Limb (tissue), 2 donors: ENCODE measurements at regions not wholly inside any gene's neighbourhood (a gene's known extent, or its start where the extent isn't known, plus 50 kb on each side); places are given as distances from the start of the nearest gene placed in this dataset.
"Not testable (repeated sequence)": the region's sequence is repeated elsewhere in the genome, so short reads cannot be mapped to it uniquely, and the experiment has no call there.

Source experiments
- DNase-seq, 2 donors: peaks; one replicate each; pipeline ENCODE4 v3.0.0-alpha.2; 2016; ENCODE audit errors: extremely low spot score in 2 of 2

DNA sequence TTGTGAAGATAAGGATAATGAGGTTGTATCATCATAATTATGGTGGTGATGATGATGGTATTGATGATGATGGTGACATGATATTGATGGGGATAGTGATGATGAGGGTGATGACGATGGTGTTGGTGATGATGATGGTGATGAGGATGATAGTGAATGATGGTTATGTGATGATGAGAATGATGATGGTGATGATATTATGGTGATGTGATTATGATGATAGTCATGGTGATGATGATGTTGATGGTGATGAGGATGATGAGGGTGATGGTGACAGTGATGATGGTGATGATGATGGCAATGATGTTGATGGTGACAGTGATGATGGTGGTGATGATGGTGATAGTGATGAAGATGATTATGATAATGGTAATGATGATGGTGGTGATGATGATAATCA, 299.9 kb upstream of the ADARB2 start:
- DNase-seq, result no peak

DNA sequence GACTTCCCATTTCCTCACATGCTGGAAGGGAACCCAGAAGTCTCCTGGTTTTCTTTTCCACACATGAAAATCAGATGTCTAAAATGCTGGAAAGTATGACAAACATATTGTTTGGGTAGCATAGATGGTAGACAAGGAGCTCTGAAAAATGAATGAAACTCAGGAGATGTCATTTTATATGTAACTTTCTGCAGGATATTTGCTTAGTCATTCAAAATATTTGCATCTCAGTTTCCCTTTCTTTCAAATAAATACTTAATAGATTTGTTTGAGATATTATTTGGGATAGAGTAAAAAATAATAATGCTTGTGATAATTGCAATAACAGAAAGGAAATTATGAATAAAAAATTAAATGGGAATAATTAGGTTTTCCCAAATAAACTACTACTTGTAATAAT, 298.9 kb upstream of the ADARB2 start:
- DNase-seq, result no peak

DNA sequence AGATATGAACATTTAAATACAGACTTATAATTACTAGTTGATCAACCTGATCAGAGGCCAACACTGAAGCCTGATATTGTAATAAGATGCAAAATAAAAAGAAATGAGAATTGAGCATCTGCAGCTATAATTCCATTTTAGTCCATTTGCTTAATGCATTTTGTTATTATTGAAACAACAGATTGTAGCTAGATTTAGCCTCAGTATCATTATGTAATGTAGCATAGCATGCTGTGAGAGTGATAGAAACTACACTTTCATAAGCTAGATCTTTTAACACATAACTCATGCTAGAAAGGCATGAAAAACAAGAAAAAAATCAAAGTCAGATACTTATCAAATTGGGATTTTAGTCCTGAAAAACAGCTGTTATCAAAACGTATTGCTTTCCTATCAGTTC, 292.7 kb upstream of the ADARB2 start:
- DNase-seq, result no peak

DNA sequence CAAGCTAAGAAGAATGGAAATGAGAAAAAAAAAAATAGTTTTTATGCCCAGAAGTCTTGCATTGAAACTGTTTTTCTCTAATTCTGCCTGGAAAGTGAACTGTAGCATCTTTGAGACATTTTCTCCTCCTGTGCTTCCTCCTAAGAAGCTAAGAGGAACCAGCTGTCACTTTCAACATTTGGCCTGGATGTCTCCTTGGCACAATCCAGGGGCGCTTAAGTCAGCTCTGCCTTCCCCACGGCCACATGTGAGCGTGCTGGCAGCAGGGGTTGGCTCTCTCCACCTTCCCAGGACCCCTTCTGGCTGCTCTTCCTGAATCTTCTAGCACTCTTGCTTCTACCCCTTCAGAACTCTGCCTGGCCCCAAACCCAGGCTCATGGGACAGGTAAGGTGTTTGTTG, 289.6 kb upstream of the ADARB2 start:
- DNase-seq, result no peak

DNA sequence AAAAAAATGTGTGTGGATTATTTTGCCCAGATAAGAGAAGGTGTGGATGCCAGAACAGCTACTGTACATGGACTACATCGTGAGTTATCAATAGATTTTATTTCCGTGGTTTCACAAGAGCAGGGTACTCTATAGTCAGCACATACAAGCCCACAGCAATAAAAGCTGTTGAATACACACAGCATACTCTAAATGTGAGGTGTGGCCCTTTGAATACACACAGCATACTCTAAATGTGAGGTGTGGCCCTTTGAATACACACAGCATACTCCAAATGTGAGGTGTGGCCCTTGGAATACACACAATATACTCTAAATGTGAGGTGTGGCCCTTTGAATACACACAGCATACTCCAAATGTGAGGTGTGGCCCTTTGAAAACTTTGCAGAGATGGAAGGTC, 287.4 kb upstream of the ADARB2 start:
- not testable (repeated sequence) for DNase-seq

DNA sequence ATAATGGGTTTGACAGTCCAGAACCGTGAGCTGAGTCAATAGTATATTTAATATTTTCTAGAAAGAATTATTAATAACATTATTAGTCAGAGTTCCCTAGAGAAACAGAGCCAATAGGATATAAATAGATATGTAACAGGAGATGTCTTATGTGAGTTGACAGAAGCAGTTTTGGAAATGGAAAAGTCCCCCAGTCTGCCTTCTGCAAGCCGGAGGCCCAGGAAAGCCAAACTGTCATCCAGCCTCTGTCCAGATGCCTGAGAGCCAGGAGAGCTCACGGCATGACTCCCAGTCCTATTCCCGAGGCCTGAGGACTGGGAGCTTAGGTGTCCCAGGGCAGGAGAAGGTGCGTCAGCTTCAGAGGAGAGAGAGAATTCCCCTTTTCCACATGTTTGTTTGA, 286.4 kb upstream of the ADARB2 start:
- DNase-seq, result no peak

DNA sequence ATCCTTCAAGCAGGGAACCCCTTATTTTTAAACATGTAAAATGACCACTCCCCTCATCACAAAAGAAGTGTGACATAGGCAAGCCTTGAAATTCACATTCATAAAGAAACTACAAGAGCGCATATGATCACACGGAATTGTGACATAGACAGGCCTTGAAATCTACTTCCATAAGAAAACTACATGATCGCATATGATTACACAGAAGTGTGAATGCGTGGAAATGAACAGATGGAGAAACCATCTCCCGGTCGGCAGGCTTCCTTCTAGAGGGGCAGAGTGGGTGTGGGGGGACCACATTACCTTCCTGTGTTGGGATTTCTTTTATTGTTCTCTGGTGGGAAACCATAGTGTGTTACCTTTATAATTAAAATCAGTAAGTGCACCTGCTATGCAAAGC, 285.1 kb upstream of the ADARB2 start:
- no peak for DNase-seq

DNA sequence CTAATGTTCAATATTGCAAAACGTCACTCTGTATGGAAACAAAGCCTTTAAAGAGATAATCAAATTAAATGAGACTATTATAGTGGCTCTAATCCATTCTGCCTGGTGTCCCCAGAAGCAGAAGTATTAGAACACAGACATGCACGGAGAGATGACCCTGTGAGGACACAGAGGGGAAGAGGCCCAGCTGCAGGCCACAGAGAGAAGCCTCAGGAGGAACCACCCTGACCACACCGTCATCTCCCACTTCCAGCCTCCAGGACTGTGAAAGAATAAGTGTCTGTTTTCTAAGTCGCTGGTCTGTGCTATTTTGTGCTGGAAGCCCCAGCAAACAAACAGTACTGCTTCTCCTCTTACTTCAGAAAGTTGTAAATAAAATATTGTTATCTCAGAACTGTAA, 283.5 kb upstream of the ADARB2 start:
- DNase-seq, result no peak

DNA sequence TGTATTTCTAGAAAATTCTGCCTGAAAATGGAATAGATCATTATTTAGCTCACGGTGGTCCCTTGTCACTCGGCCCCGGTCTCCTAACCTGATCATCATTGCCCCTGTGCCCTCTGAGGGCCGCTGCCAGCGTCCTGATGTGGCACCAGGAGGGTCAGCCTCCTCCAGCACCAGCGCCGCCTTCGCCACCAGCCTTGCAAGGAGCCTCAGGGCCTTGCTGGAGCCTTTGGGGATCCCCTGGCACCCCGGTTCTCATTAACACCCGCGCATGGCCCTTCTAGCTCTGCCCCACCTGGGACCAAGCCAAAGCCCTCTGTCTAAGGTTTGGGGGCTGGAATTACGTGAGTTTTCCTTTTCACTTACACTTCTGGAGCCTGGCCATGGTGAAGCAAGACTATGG, 282.5 kb upstream of the ADARB2 start:
- DNase-seq, result no peak

DNA sequence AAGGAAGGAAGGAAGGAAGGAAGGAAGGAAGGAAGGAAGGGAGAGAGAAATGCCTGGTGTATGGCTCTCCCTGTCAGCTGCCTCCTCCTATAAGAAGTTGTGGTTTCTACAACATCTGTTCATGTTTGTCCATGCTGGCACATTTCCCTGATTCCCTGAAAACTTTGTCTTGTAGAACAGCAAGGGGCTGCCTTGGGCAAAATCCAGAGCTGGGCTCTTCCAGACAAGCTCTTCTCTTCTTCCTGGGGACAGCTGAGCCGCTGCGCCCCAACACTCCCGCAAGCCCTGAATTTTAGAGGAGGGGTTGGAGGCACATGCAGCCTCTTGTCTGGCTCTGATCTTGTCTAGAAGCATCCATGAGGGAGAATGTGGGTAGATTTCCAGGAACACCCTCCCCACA, 282.0 kb upstream of the ADARB2 start:
- no peak for DNase-seq

DNA sequence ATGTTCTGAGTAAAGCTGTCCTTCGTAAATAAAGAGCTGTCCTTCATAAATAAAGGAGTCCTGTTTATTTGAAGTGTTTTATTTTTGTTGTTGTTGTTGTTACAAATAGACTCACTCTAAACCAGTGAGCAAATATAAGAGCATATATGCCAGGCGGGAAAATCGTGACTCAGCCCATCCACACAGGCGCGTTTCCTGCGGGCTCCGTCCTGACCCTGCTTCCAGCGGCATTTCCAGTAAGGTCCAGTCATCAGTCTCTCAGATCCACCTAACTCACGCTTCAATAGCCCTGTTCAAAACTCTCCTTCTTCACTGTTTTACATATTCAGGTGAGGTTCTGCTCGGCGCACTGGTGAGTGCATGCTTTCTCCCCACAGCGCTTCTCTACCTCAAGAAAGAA, 277.2 kb upstream of the ADARB2 start:
- DNase-seq, result no peak

DNA sequence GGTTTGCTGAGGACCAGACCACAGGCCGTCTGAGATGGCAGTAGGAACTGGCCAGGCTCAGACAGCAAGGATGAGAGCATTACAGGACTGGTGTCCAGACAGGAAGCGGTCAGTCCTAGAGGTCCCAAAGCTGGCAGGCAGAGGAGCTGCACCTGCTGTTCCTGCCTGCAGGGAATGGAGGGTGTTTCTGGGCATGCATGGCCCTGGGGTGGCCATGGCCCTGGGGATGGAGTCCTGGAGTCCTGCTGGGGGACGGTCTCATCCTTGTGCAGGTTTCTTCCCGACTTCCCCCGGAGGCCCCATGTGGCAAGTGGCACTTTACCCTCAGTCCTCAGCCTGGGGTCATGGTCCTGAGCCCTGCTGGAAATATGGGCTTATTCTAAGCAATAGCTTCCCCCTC, 274.9 kb upstream of the ADARB2 start:
- DNase-seq, result no peak

DNA sequence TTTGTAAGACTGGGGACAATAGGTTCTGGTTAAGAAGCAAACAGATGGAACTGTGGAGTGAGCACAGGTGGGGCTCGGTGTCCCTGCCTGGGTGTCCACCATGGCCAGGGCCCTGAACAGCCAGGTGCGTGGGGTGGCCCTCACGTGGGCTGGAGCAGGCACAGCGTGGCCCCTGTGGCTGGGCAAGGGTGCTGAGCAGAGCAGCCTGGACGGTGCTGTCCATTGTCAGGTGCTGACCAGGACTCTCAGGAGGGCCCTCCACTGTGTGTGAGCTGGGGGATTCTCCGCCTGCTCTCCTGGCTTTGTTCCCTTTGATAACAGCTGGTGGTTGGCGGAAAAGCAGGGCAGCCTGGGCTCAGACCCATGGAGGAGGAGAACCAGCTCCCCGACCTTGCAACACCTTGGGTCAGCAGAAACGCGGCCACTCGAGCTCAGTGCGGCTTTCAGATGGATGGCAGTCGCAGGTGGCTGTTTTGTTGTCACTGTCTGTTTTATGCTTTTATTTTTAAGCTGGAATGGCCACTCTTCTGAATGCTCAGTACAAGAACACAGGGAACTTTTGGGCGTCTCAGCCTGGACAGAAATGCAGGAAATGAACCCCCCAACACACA, 273.9 kb upstream of the ADARB2 start:
- DNase-seq, result no peak

DNA sequence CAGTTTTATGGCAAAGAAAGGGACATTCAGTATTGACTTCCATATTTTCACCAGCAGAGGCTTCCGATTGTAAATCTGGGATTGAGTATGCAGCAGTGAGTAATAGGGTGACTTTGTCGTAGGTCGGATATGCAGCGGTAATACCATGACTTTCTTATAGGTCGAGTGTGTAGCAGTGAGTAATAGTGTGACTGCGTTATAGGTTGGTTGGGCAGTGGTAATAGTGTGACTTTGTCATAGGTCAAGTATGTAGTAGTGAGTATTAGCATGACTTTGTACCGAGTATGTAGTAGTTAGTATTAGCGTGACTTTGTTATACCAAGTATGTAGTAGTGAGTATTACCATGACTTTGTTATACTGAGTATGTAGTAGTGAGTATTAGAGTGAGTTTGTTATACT, 268.2 kb upstream of the ADARB2 start:
- no peak for DNase-seq

DNA sequence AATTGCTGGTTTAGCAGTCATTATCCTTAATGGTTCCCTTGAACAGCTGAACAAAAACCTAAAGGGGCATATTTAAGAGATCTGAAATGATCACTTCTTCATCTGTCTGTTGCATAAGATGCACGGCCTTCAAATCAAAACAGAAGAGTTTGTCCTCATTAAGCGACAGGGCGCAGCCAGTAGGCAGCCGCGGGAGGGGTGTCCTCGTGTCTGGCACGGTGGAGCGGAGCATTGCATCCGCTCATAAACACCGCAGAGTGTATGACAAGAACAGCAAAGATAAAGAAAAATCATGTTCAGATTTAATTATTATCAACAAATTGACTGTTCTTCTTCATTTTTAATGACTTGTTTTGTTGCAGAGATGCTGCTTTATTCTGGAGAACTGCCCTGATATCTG, 255.6 kb upstream of the ADARB2 start:
- no peak for DNase-seq

DNA sequence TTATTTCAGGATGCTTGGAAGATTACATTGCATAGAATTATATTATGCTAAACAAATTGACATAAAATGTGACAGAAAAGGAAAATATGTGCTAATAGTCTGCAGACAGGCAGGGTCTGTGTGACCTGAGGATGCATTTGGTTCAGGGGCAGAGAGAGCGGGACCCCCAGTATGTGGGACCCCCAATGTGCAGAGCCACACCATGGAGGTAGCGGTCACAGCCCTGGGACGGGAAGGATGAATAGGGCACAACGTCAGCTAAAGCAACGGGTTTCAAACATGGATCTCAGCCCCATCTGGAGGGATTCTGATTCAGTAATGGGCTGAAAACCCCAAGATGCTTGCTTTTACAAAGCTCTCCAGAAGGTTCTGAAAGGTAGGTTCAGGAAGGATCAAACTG, 251.8 kb upstream of the ADARB2 start:
- no peak for DNase-seq

DNA sequence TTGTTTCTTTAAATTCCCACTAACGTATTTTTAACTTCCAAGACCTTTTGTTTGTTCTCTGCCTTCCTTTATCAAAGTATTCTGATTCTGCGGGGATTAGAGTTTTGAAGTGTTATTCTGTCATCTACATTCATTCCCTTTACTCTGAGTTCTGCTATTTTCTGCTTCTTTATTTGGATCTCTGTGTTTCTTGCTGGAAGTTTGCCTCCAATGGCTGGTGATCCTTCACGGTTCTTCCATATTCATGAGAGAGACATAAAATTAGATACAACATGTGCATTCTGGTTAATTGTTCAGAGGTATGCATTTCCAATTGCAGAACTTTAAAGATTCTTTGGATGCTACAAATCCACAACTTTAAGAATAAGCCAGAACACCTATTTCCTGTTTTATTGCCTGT, 244.7 kb upstream of the ADARB2 start:
- DNase-seq, result no peak

DNA sequence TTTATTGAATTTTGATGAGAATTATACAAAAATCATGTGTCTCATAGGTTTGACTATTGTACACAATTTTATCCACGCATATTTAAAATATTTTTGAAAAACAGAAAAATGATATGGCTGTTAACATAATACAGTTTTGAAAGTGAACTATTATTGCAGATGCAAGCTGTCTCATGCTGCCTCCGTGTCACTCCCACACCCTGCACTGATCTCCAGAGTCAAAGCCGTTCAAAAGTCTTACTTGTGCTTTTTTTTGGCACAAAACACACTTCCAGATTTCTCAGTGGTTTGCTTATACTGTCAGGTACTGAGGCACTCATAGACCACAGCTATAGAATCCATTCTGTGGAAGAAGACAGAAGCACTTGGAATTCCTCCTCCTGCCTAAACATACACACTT, 243.1 kb upstream of the ADARB2 start:
- DNase-seq, result no peak

DNA sequence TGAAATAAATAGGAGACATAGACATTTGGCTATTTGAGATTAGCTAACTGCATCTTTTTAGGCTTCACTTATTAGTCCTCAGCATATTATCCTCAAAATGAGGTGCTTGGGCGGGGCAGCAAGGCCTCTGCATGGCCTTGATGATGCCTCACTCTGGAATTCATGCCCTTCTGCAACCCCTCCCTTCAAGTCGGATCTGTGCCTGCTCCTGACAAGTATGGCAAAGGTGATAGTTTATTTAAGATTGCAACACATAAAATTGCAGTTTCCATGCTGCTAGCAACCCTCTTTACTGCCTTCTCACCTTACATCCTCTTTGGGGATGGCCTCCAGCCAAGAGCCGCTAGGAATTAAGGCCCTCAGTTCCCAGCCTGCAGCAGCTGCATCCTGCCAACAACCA, 241.3 kb upstream of the ADARB2 start:
- no peak for DNase-seq

DNA sequence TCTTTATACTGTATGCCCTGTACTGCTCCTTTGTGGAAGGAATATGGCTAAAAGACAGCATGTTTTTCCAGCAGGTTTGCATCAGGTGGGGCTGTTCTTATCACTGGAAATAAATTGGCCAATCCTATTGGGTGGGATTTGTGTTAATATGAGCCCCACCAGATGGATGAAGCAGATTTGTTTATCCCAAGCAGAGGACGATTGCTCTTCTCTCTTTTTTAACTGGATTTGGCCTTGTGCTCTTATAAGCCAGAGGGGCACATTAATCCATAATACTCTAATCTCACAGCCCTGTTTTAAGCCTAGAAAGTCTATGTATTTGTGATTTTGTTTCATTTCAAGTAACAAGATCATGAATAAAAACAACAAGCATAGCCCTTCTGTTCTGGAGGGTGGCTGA, 240.1 kb upstream of the ADARB2 start:
- no peak for DNase-seq

DNA sequence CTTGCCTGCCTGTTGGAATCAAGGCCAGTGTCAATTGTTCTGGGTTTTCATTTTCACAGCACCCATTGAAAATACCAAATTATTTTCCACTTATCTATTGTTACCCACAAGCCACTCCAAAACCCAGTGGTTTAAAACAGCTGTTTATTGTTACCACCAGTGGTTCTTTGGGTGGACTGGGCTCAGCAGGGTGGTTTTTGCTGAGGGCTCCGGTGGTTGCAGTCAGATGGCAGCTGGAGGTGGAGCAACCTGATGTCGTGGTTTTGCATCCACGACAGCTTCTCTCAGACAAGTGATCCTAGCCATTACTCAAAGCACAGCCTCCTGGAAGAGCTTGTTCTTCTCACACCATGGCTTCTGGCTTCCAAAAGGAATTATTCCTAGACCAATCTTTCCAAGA, 235.1 kb upstream of the ADARB2 start:
- no peak for DNase-seq

DNA sequence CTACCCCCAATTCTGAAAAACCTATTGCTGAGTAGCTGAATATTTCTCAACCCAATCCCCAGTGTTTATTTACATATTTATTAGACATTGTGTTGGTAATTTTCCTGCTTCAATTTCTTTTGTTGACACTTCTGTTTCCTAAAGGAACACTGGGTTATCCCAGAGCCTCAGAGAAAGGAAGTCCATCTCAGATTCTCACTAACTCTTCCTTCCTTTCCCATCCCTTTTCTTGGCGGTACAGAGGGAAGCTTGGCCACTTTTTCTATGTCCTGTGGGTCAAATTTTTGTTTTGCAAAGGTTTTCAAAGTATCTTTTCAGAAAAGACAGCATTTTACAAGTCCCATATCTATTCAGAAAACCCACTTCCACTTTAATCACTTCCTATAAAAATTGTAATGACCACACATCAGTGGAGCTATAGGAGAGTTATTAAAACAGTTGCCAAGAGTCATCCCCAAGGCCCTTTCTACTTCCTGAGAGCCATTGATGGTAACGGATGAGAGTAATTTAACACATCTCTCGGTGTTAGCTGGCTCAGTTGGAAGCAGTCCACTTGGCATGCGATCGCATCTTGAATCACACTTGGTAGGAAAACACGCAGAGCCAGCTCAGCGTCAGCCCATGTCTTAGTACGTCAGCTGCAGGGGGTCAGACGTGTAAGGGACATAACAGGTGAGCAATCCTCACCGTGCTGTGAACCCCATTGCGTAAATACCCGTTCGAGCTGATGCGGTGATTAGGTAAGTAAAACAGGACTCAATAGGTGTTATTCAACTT, 231.1 kb upstream of the ADARB2 start:
- peak; percentile 40 to 43 for DNase-seq

DNA sequence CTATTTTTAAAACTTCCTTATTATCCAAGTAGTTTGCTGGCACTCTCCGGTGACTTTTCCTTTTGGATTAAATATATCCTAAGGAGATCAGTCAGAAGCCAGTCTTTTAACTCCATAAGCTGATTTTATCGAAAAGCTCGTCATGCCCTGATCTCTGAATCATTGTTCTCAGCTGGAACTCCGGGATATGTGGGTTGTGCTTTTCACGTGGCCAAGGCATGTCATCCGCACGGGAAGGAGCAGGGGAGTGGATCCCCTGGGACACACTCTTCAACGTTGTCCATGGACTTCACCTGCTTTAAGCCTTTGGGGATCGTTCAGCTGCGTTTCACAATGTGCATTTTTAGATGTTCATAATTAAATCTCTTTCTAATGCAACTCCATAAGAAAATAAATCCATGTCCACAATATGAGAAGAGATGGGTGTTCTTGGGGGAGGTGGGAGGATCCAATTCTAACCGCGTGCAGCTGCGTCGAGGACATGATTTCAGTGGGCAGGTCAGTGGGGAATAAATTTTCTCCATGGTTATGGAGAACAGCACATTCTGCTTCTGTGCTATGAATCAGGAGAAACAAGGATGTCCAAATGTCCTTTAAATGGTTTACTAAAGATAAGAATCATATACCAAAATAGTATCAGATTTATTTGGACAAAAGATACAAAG, 229.5 kb upstream of the ADARB2 start:
- no peak for DNase-seq
